ENCODE measurements at regions not wholly inside any gene's neighbourhood (a gene's known extent, or its start where the extent isn't known, plus 50 kb on each side); places are given as distances from the start of the nearest gene placed in this dataset.
"Not testable (repeated sequence)": the region's sequence is repeated elsewhere in the genome, so short reads cannot be mapped to it uniquely, and the experiment has no call there.

DNA sequence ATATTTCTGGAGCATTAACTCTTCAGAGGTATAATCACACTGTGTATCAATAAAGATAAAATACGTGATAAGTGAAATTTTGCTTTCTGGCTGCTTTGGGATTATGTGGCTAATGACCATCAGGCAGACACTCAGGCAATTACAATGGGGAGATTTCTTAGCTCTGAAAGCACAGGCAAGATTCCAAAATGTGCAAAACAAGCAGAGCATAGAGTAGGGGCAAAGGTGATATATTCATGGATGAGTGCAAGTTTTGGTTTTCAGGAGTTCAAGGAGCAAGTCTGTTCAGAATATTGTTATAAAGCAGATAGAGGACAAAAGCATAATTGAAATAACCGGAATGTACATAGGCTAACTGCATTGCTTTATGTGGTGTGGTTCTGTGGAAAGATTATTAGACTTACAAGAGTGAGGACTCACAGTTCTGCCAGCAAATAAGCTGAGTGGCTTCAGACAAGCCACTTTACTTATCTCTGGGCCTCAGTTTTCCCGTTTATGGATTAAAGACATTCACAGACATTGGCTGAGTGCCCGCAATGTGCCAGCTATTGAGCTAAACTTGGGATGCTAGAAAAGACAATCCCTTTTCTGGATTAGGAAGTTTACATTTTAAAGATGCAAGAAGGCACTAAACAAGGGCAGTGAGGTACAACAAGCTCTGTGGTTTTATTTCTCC is 945.6 kb upstream of the ARRDC3 start:
- Mint-ChIP-seq H3K9me3 (no peaks in the 10 kb centered on the region), H3K27ac (no peak overlapping the region), H3K4me1 (no peaks in the 10 kb centered on the region), H3K4me3 (no peak overlapping the region), H3K27me3 (no peaks in the 10 kb centered on the region), H3K36me3 (ENCODE audit: low read depth) (no peaks in the 10 kb centered on the region)
- ChIA-PET POLR2A (no interaction called here), CTCF (no interaction called here)
- no peak for DNase-seq

- ChIA-PET POLR2A (no interaction called here), CTCF (no interaction called here)
- Mint-ChIP-seq H3K27ac (no peak overlapping the region), H3K27me3 (no peaks in the 10 kb centered on the region), H3K36me3 (ENCODE audit: low read depth) (no peaks in the 10 kb centered on the region), H3K9me3 (peaks cover 2% of the 10 kb centered on the region), H3K4me3 (no peak overlapping the region), H3K4me1 (no peaks in the 10 kb centered on the region)
- no peak for DNase-seq
These were observed 937.3 kb upstream of the ARRDC3 start for GRCh38 chr5:92320446-92320845.

DNA sequence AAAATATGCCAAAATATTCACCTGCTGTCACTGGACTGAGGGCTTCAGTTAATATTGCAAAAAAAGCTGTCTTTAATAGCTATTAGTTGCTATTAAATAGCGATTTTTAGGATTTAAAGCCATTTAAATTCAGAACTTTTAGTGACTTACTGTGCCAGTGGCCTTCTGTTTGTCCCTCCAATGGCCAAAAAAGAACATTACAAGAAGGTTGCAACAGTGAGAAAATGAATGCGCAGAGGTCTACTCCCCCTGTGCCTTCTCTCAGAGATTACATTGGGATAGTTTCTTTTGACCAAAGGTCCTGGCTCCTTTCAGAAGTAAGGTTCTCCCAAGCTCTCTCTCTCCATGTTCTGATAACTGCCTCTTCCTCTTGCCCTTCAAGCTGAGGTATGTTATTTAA is 930.3 kb upstream of the ARRDC3 start:
- Mint-ChIP-seq H3K9me3 (peaks cover 2% of the 10 kb centered on the region), H3K27me3 (no peaks in the 10 kb centered on the region), H3K4me3 (no peak overlapping the region), H3K4me1 (no peaks in the 10 kb centered on the region), H3K36me3 (ENCODE audit: low read depth) (no peaks in the 10 kb centered on the region), H3K27ac (no peak overlapping the region)
- CTCF ChIA-PET: no interaction called here
- DNase-seq: no peak
- POLR2A ChIA-PET: no interaction called here

DNA sequence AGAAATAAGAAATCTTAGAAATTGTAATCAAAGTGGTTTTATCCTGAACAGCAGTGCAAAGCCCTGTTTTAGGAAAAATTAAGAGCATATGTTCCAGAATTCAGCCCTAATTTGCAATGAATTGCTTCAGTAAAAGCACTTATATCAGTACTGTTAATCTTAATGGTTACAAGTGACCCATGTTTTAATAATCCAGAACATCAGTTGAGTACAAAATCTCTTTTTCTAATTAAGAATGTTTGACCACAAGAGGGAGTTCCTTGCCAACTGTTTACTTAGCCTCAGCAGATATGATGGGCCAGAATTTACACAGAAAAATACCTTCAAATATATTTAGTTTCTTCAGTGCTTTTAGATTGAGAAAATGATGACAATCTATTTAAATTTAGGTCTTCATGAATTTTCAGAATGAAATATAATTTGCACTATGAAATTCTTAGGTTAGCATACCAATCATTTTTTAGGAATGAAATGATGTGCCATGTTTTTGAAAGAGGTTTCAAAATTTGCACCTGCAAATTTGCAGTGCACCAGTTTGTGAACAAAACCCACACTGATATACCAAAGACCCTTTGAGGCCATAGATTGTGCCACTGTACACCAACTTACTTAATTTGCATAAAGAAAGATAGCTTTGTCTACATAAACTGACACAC is 926.3 kb upstream of the ARRDC3 start:
- ChIA-PET POLR2A (no interaction called here), CTCF (no interaction called here)
- DNase-seq: no peak
- Mint-ChIP-seq H3K9me3 (no peaks in the 10 kb centered on the region), H3K4me1 (no peaks in the 10 kb centered on the region), H3K27me3 (no peaks in the 10 kb centered on the region), H3K36me3 (ENCODE audit: low read depth) (no peaks in the 10 kb centered on the region), H3K4me3 (no peak overlapping the region), H3K27ac (no peak overlapping the region)

DNA sequence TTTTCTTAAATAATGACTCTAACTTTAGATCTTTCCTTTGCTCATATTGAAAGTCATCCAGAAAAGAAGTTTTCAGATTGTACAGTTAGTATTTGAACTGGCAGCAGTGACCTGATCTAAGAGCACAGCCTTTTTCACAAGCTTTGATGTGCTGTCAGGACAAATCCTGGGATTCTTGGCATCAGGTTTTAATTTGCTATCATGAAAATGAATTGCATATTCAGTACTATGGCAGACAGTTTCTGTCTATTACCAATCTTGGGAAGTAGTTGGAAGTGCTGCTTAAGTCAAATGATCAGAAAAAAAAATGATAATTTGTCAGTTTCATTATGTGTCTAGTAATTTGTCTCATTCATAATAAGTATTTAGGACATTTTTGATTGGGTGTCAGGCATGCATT is 925.6 kb upstream of the ARRDC3 start:
- Mint-ChIP-seq H3K27me3 (no peaks in the 10 kb centered on the region), H3K4me3 (no peak overlapping the region), H3K9me3 (no peaks in the 10 kb centered on the region), H3K4me1 (no peaks in the 10 kb centered on the region), H3K27ac (no peak overlapping the region), H3K36me3 (ENCODE audit: low read depth) (no peaks in the 10 kb centered on the region)
- ChIA-PET CTCF (no interaction called here), POLR2A (no interaction called here)
- no peak for DNase-seq

GRCh38 chr5:92302356-92302755 is 919.2 kb upstream of the ARRDC3 start:
- H3K27ac Mint-ChIP-seq; POLR2A ChIA-PET; DNase-seq; H3K4me1 Mint-ChIP-seq; CTCF ChIA-PET; H3K27me3 Mint-ChIP-seq; H3K36me3 Mint-ChIP-seq (ENCODE audit: low read depth); H3K4me3 Mint-ChIP-seq; H3K9me3 Mint-ChIP-seq: not testable (repeated sequence)

DNA sequence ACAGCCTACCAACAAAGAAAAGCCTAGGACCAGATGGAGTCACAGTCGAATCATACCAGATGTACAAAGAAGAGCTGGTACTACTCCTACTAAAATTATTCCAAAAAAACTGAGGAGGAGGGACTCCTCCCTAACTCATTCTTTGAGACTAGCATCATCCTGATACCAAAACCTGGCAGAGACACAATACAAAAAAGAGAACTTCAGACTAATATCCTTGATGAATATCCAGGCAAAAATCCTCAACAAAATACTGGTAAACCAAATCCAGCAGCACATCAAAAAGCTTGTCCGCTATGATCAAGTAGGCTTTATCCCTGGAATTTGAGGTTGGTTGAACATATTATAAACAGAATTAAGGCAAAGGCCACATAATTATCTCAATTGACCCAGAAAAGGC is 900.4 kb upstream of the ARRDC3 start:
- Mint-ChIP-seq H3K27me3 (no peaks in the 10 kb centered on the region), H3K9me3 (peaks cover 14% of the 10 kb centered on the region), H3K27ac (no peak overlapping the region), H3K36me3 (ENCODE audit: low read depth) (no peaks in the 10 kb centered on the region), H3K4me3 (no peak overlapping the region), H3K4me1 (no peaks in the 10 kb centered on the region)
- ChIA-PET CTCF (no interaction called here), POLR2A (no interaction called here)
- DNase-seq: no peak

DNA sequence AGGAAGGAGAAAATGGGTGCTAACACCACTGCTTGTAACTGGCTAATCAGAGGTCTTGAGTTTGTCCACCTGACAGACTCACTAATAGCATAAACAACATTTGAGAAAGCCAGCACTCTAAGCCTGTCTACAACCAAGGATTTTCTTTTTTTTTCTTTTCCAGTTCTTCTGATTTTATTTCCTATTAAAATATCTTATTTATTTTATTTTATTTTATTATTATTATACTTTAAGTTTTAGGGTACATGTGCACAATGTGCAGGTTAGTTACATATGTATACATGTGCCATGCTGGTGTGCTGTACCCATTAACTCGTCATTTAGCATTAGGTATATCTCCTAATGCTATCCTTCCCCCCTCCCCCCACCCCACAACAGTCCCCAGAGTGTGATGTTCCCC is 888.6 kb upstream of the ARRDC3 start:
- H3K4me1 Mint-ChIP-seq: not testable (repeated sequence)

GRCh38 chr5:92268343-92268742 is 885.2 kb upstream of the ARRDC3 start:
- Mint-ChIP-seq H3K27ac (no peak overlapping the region), H3K9me3 (peaks cover 3% of the 10 kb centered on the region), H3K27me3 (no peaks in the 10 kb centered on the region), H3K36me3 (ENCODE audit: low read depth) (no peaks in the 10 kb centered on the region), H3K4me3 (no peak overlapping the region), H3K4me1 (no peaks in the 10 kb centered on the region)
- no peak for DNase-seq
- CTCF ChIA-PET: no interaction called here
- POLR2A ChIA-PET: no interaction called here

More for the DNA sequence above, 888.6 kb upstream of the ARRDC3 start:
- H3K27ac Mint-ChIP-seq; H3K36me3 Mint-ChIP-seq (ENCODE audit: low read depth); POLR2A ChIA-PET; H3K9me3 Mint-ChIP-seq; CTCF ChIA-PET; H3K4me3 Mint-ChIP-seq; H3K27me3 Mint-ChIP-seq; DNase-seq: not testable (repeated sequence)

DNA sequence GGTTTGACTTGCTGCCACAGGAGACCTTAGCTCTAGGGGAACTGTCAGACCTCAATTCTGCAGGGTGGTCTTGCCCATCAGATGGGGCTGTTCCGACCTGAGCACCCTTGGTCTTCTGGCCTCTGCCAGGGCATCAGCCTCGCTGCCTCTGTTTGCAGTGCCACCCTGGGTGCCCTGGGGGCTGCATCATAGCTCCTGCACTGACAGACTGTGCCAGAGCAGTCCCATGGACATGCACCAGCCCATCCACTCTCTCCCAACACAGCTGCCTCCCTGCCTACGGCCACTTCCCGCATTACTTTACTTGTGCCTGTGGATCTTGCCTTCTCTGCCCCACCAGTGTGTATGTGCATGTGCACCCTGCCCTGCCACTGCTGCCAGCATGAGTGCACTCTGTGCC is 884.7 kb upstream of the ARRDC3 start:
- Mint-ChIP-seq H3K4me3 (no peak overlapping the region), H3K36me3 (ENCODE audit: low read depth) (no peaks in the 10 kb centered on the region), H3K9me3 (peaks cover 3% of the 10 kb centered on the region), H3K27ac (no peak overlapping the region), H3K4me1 (no peaks in the 10 kb centered on the region), H3K27me3 (no peaks in the 10 kb centered on the region)
- ChIA-PET POLR2A (no interaction called here), CTCF (no interaction called here)
- DNase-seq: no peak

DNA sequence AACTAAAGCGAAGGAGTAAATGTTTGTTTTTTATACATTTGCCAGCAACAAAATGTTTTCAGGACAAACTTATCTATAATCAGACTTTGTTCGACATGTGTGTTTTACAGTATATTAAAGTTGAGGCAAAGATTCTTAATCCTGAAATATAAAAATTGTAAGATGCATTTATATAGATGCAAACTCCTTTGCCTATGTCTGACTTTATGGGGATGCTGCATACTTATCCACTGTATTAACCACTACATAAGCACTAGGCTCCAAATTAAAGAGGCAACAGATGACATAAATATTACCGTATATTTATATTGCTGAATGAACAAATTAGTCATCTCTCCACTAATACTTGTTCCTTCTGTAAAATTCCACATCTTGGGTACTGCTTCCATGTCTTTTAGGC is 882.7 kb upstream of the ARRDC3 start:
- H3K36me3 Mint-ChIP-seq (ENCODE audit: low read depth): no peaks in the 10 kb centered on the region
- H3K27me3 Mint-ChIP-seq: no peaks in the 10 kb centered on the region
- ChIA-PET CTCF (no interaction called here), POLR2A (no interaction called here)
- no peaks in the 10 kb centered on the region for H3K4me1 Mint-ChIP-seq
- DNase-seq: no peak
- peaks cover 3% of the 10 kb centered on the region for H3K9me3 Mint-ChIP-seq
- no peak overlapping the region for H3K4me3 Mint-ChIP-seq
- H3K27ac Mint-ChIP-seq: no peak overlapping the region

- H3K4me1 Mint-ChIP-seq; H3K36me3 Mint-ChIP-seq (ENCODE audit: low read depth); H3K27ac Mint-ChIP-seq; H3K27me3 Mint-ChIP-seq; CTCF ChIA-PET; H3K4me3 Mint-ChIP-seq; POLR2A ChIA-PET; H3K9me3 Mint-ChIP-seq; DNase-seq: not testable (repeated sequence)
These were observed 872.5 kb upstream of the ARRDC3 start for GRCh38 chr5:92255605-92256004.

DNA sequence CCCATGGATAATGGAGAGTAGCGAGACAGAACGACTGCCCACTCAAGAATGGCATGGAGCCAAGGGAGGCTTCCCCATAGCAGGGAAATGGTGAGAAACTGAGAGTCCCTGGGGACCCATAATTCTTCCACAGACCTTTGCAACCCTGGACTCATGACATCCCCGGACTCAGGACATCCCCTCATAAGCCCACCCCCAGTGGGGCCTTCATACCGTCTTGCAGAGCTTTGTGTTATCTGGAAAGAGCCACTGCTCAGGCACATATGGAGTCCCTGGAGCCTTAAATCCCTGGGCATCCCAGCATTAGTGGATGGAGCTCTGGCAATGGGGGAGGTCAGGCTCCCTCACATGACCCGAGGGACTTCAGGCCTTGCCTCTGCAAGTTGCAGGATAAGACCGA is 865.4 kb upstream of the ARRDC3 start:
- CTCF ChIA-PET: no interaction called here
- no peak for DNase-seq
- no peaks in the 10 kb centered on the region for H3K27me3 Mint-ChIP-seq
- H3K27ac Mint-ChIP-seq: no peak overlapping the region
- POLR2A ChIA-PET: no interaction called here
- no peaks in the 10 kb centered on the region for H3K4me1 Mint-ChIP-seq
- H3K36me3 Mint-ChIP-seq (ENCODE audit: low read depth): no peaks in the 10 kb centered on the region
- H3K4me3 Mint-ChIP-seq: no peak overlapping the region
- H3K9me3 Mint-ChIP-seq: peaks cover 5% of the 10 kb centered on the region

GRCh38 chr5:92242170-92242569 is 859.1 kb upstream of the ARRDC3 start:
- no peak overlapping the region for H3K4me3 Mint-ChIP-seq
- ChIA-PET POLR2A (no interaction called here), CTCF (no interaction called here)
- no peaks in the 10 kb centered on the region for H3K4me1 Mint-ChIP-seq
- H3K27ac Mint-ChIP-seq: no peak overlapping the region
- DNase-seq: no peak
- H3K9me3 Mint-ChIP-seq: no peaks in the 10 kb centered on the region
- H3K36me3 Mint-ChIP-seq (ENCODE audit: low read depth): no peaks in the 10 kb centered on the region
- no peaks in the 10 kb centered on the region for H3K27me3 Mint-ChIP-seq

All from activated CD4-positive, alpha-beta T cell treated with anti-CD3 and anti-CD28 coated beads, Interleukin-2, amount 10 ng/mL, durations not matched to agents 7 days and 5 days (primary cell).